Activated CD4-positive, alpha-beta T cell treated with anti-CD3 and anti-CD28 coated beads, Interleukin-2, amount 50 U/mL, for 48 hours (primary cell): ENCODE measurements at regions not wholly inside any gene's neighbourhood (a gene's known extent, or its start where the extent isn't known, plus 50 kb on each side); places are given as distances from the start of the nearest gene placed in this dataset.

Experiments used
- DNase-seq, 2 experiments: peaks; one replicate each; pipeline ENCODE4 v3.0.0-alpha.2; 2020

- DNase-seq, result no peak
These were observed 548.9 kb upstream of the CDH2 start for GRCh38 chr18:28725876-28726275.

DNA sequence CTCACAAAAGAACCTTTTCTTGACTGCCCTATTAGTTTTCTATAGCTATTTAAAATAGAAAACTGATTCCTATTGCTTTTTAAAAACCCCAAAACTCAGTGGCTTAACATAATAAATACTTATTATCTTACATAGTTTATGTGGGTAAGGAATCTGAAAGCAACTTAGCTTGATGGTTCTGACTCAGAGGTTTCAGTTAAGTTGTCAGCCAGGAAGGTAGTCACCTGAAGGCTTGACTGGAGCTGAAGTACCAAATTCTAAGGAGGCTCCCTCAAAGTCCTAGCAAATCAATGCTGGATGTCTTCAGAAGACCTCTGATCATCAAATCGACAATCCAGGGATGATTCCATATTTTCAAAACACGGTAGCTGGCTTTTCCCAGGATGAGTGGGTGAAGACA lies 546.6 kb upstream of the CDH2 start:
- no peak for DNase-seq

GRCh38 chr18:28718696-28719095 lies 541.8 kb upstream of the CDH2 start:
- DNase-seq, result no peak

GRCh38 chr18:28716338-28716737 lies 539.4 kb upstream of the CDH2 start:
- no peak for DNase-seq

DNA sequence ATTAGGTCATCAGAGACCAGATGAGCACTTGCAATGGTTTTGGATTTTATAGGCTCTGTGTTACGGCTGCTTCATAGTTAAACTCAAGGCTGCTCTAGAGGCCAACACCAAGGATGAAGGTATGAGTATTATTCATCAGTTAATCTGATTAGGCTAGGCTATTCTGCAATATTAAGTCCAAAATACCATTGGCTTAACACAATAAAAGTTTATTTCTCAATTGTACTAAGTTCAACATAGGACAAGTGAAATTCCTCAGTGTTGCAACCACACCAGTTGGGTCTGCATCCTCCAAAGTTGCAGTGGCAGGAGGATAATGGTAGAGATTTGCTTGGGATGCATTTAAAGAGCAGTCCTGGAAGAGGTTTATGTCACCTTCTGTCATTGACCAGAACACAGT lies 538.3 kb upstream of the CDH2 start:
- no peak for DNase-seq

DNA sequence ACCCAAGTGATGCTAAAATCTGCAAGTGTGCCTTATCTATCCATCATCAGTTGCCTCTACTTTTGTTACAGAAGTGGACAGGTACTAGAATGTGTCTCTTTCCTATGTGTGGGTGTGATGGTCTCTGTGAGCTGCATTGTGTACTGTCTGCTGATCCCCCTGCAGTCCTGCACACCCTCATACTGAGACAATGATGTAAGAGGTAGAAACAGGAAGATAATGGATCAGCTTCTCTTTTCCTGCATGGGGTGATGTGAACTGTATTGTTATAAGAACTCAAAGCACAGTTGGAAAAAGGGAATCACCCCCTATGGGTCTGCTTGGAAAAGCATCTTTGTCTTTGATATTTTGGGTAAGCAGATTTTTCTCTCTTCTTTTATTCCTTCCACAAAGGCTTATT lies 537.6 kb upstream of the CDH2 start:
- DNase-seq, result no peak

DNA sequence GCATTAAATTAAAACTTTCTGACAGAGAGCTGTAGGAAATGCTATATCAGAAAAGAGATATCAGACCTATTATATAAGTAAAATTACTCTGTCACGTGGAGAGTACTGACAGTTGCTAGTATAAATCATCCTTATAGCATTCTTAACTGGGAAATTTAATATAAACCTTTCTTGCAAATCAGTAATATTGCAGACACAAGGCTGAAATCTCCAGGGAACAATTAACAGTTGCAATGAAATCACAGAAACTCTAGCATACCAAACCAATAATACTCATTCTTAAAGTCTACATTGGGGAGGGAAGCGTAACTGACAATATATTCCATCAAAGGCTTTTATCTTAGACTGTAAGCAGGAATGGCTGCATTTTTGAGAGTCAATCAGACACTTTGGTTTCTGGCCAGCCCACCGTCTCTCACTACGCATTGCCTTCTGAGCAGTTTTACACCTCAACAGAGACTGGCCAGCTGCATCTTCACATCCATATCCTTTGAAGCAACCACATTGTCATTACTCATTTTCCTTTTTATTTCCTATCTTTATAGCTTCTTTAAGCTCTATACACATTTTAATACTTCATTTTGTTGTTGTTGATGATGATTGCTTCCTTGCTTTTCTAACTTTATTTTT lies 536.0 kb upstream of the CDH2 start:
- DNase-seq, result no peak

DNA sequence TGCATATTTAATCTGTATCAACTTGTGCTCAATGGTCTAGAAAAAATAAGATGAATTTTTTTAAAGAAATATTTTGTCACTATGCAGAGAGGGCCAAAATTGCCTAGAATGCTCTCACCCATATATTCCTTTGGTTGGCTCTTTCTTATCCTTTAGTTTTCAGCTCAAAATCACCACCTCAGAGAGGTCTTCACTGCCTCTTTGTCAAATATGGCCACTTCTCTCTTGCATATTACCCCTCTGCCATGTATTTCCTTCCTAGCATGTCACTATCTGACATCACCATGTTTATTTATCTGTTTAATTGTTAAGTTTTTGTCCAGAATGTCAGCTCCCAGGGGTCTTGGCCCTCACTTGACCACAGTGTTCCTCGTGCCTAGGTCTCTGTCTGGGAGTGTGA lies 535.2 kb upstream of the CDH2 start:
- no peak for DNase-seq

- no peak for DNase-seq
These were observed 534.2 kb upstream of the CDH2 start for GRCh38 chr18:28711096-28711495.

- no peak for DNase-seq
These were observed 530.1 kb upstream of the CDH2 start for GRCh38 chr18:28707006-28707405.

DNA sequence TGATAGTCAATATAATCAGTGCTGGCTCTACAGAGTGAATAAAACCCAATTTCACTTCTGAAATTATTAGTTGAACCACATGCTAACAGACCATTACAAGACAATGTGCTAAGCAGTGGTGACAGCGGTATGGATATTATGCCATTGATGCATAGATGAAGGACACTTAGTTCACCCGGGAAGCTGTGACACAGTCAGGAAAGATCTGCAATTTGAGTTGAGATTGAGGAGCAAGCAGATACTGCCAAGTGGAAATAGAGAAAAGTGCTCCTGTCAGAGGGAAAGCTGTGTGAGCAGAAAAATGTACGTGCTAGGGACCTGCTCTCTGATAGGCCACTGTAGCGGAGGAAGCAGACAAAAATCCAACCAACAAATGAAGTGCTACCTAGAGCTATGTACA lies 529.5 kb upstream of the CDH2 start:
- no peak for DNase-seq

GRCh38 chr18:28705482-28705881 lies 528.6 kb upstream of the CDH2 start:
- DNase-seq, result no peak

- DNase-seq, result no peak
These were observed 515.4 kb upstream of the CDH2 start for GRCh38 chr18:28692337-28692736.

- no peak for DNase-seq
These were observed 514.5 kb upstream of the CDH2 start for GRCh38 chr18:28691496-28691840.

- DNase-seq, result no peak
These were observed 514.0 kb upstream of the CDH2 start for GRCh38 chr18:28690836-28691495.

GRCh38 chr18:28690100-28690499 lies 513.2 kb upstream of the CDH2 start:
- no peak for DNase-seq

- DNase-seq, result no peak
These were observed 512.7 kb upstream of the CDH2 start for GRCh38 chr18:28689588-28689987.

GRCh38 chr18:28684746-28685355 lies 507.9 kb upstream of the CDH2 start:
- DNase-seq, result no peak

- no peak for DNase-seq
These were observed 506.0 kb upstream of the CDH2 start for GRCh38 chr18:28682912-28683311.

- no peak for DNase-seq
These were observed 492.2 kb upstream of the CDH2 start for GRCh38 chr18:28669165-28669564.

DNA sequence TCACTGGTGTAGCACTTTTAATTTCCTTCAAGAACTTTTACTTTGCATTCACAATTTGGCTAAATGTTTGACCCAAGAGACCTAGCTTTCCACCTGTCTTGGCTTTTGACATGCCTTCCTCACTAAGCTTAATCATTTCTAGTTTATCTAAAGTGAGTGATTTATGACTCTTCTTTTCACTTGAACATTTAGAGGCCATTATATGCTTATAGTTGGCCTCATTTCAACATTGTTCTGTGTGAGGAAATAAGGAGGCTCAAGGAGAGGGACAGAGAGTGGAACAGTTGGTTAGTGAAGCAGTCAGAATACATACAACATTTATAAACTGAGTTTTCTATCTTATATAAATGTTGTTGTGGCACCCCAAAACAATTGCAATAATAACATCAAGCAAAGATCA lies 489.3 kb upstream of the CDH2 start:
- no peak for DNase-seq

GRCh38 chr18:28657961-28658360 lies 481.0 kb upstream of the CDH2 start:
- DNase-seq, result no peak

GRCh38 chr18:28652654-28653053 lies 475.7 kb upstream of the CDH2 start:
- no peak for DNase-seq

GRCh38 chr18:28651298-28651697 lies 474.4 kb upstream of the CDH2 start:
- no peak for DNase-seq

GRCh38 chr18:28650860-28651259 lies 473.9 kb upstream of the CDH2 start:
- no peak for DNase-seq
